ENCODE measurements at regions not wholly inside any gene's neighbourhood (a gene's known extent, or its start where the extent isn't known, plus 50 kb on each side); places are given as distances from the start of the nearest gene placed in this dataset.
"Not testable (repeated sequence)": the region's sequence is repeated elsewhere in the genome, so short reads cannot be mapped to it uniquely, and the experiment has no call there.

GRCh38 chr9:33623658-33624586 is 99.9 kb downstream of the ANKRD18B start:
- DNase-seq = peak; percentile 73

GRCh38 chr9:33628318-33628717 is 104.3 kb downstream of the ANKRD18B start:
- DNase-seq = not testable (repeated sequence)

GRCh38 chr9:33628865-33629410 is 104.9 kb downstream of the ANKRD18B start:
- no peak for DNase-seq

GRCh38 chr9:33633636-33634035 is 109.6 kb downstream of the ANKRD18B start:
- DNase-seq = no peak

- no peak for DNase-seq
These were observed 113.8 kb downstream of the ANKRD18B start for GRCh38 chr9:33637881-33638280.

GRCh38 chr9:33638391-33638915 is 114.4 kb downstream of the ANKRD18B start:
- DNase-seq = no peak

- no peak for DNase-seq
These were observed 121.7 kb downstream of the ANKRD18B start for GRCh38 chr9:33645706-33646105.

GRCh38 chr9:33649463-33649862 is 125.4 kb downstream of the ANKRD18B start:
- DNase-seq = no peak

GRCh38 chr9:33651125-33651524 is 127.1 kb downstream of the ANKRD18B start:
- no peak for DNase-seq

GRCh38 chr9:33659921-33660320 is 135.4 kb upstream of the PRSS3 start:
- no peak for DNase-seq

GRCh38 chr9:33660772-33661171 is 134.6 kb upstream of the PRSS3 start:
- no peak for DNase-seq

GRCh38 chr9:33661176-33661575 is 134.2 kb upstream of the PRSS3 start:
- no peak for DNase-seq

GRCh38 chr9:33662871-33663270 is 132.5 kb upstream of the PRSS3 start:
- DNase-seq = no peak

GRCh38 chr9:33676194-33676745 is 119.1 kb upstream of the PRSS3 start:
- peak; percentile 32 for DNase-seq

GRCh38 chr9:33676746-33677505 is 118.4 kb upstream of the PRSS3 start:
- DNase-seq = no peak

GRCh38 chr9:33677506-33677809 is 117.9 kb upstream of the PRSS3 start:
- DNase-seq = no peak

GRCh38 chr9:33677961-33678360 is 117.4 kb upstream of the PRSS3 start:
- DNase-seq = no peak

- no peak for DNase-seq
These were observed 112.8 kb upstream of the PRSS3 start for GRCh38 chr9:33682551-33682950.

GRCh38 chr9:33684831-33685230 is 110.5 kb upstream of the PRSS3 start:
- no peak for DNase-seq

- DNase-seq = no peak
These were observed 108.4 kb upstream of the PRSS3 start for GRCh38 chr9:33686942-33687341.

GRCh38 chr9:33687779-33688178 is 107.6 kb upstream of the PRSS3 start:
- no peak for DNase-seq

- no peak for DNase-seq
These were observed 105.0 kb upstream of the PRSS3 start for GRCh38 chr9:33690143-33690933.
